Nephron progenitor cell (in vitro differentiated cells): ENCODE measurements at regions not wholly inside any gene's neighbourhood (a gene's known extent, or its start where the extent isn't known, plus 50 kb on each side); places are given as distances from the start of the nearest gene placed in this dataset.

Experiments used
- DNase-seq: peaks from one replicate; pipeline ENCODE4 v3.0.0; 2021
- H3K27ac Mint-ChIP-seq: 2 replicates; pipeline ENCODE4 v1.8.0; 2021; ENCODE audit warnings: mild to moderate bottlenecking, moderate library complexity, mixed read lengths
- H3K27me3 Mint-ChIP-seq: 2 replicates; pipeline ENCODE4 v1.8.0; 2021; ENCODE audit warnings: mild to moderate bottlenecking, low read depth, mixed read lengths; ENCODE audit not compliant: poor library complexity
- H3K36me3 Mint-ChIP-seq: 2 replicates; pipeline ENCODE4 v1.8.0; 2021; ENCODE audit warnings: low read depth, mixed read lengths
- H3K4me1 Mint-ChIP-seq: 2 replicates; pipeline ENCODE4 v1.8.0; 2021; ENCODE audit warnings: mixed read lengths
- H3K4me3 Mint-ChIP-seq: 2 replicates; pipeline ENCODE4 v1.8.0; 2021; ENCODE audit warnings: mild to moderate bottlenecking, moderate library complexity, mixed read lengths
- H3K9me3 Mint-ChIP-seq: 2 replicates; pipeline ENCODE4 v1.8.0; 2021; ENCODE audit warnings: mild to moderate bottlenecking, moderate library complexity, mixed read lengths
- TF ChIP-seq, protein P1 (sequence below): fragments of 200-600 bp; sonication (generic); IDR thresholded peaks from 2 replicates; pipeline ENCODE4 v1.5.0; 2021; ENCODE audit warnings: antibody characterized with exemption

DNA sequence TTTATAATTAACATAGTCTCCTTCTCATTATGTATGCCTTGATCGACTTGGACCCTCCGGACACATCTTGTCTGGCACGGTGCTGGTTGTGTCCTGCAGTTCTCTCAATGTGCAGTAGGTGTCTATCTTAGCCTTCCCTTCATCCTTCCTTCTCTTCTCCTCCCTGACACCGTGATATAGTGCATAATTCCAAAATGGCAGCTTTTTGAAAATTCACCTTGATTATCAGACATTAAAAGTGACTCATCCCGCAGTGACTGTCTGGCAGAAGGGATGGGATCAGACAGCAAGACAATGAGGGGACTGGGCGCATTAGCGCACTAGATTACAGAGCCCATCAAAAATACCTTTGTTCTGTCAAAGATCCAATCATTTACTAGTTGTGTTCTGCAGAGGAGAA, 70.0 kb upstream of the PMFBP1 start:
- no peaks in the 10 kb centered on the region for H3K36me3 Mint-ChIP-seq
- no peaks in the 10 kb centered on the region for H3K4me1 Mint-ChIP-seq
- no peak overlapping the region for H3K4me3 Mint-ChIP-seq
- H3K9me3 Mint-ChIP-seq, result peaks cover 9% of the 10 kb centered on the region
- no peak overlapping the region for H3K27ac Mint-ChIP-seq
- H3K27me3 Mint-ChIP-seq, result peaks cover 5% of the 10 kb centered on the region
- TF ChIP-seq, protein P1, sequence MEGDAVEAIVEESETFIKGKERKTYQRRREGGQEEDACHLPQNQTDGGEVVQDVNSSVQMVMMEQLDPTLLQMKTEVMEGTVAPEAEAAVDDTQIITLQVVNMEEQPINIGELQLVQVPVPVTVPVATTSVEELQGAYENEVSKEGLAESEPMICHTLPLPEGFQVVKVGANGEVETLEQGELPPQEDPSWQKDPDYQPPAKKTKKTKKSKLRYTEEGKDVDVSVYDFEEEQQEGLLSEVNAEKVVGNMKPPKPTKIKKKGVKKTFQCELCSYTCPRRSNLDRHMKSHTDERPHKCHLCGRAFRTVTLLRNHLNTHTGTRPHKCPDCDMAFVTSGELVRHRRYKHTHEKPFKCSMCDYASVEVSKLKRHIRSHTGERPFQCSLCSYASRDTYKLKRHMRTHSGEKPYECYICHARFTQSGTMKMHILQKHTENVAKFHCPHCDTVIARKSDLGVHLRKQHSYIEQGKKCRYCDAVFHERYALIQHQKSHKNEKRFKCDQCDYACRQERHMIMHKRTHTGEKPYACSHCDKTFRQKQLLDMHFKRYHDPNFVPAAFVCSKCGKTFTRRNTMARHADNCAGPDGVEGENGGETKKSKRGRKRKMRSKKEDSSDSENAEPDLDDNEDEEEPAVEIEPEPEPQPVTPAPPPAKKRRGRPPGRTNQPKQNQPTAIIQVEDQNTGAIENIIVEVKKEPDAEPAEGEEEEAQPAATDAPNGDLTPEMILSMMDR, result peak; percentile 82
- DNase-seq, result peak; percentile 29

DNA sequence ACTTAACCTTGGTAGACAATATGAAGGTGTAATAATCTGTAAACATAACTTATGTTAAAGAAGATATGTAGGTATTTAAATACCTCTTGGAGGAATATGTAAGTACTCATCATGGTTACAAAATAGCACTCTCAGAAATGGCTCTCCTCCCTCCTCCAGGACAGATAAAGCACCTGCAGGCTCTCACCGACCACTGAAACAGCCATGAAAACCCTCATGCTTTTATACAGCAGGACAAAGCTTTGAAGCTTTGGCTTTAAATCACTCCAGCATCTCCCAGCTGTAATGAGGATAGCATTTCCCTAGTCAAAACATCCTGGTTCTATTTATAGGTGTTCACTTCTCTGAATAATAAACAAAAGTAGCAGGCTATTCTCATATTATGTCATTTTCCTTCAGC, 69.1 kb upstream of the PMFBP1 start:
- H3K27me3 Mint-ChIP-seq, result peaks cover 5% of the 10 kb centered on the region
- DNase-seq, result no peak
- TF ChIP-seq, protein P1, result no peak
- peaks cover 9% of the 10 kb centered on the region for H3K9me3 Mint-ChIP-seq
- no peak overlapping the region for H3K4me3 Mint-ChIP-seq
- H3K27ac Mint-ChIP-seq, result no peak overlapping the region
- no peaks in the 10 kb centered on the region for H3K4me1 Mint-ChIP-seq
- no peaks in the 10 kb centered on the region for H3K36me3 Mint-ChIP-seq

DNA sequence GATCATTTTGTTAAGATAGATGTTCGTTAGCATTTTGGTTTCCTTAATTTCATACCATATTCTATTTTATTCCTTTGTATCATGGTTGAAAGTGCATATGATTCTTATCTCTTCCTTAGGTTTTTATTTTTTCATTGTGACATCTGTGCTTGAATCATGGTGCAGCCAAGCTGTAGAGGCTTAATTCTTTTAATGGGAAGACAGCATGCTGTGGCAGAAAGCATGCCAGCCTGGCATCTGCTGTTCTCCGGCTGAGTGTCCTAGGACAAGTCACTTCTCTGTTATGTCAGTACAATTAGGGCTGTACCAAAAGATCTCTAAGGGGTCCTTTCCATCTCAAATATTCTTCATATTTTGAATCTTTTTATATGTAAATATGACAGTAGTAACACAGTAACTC, 68.5 kb upstream of the PMFBP1 start:
- TF ChIP-seq, protein P1, result no peak
- Mint-ChIP-seq H3K9me3 (peaks cover 9% of the 10 kb centered on the region), H3K27ac (no peak overlapping the region), H3K4me1 (no peaks in the 10 kb centered on the region), H3K27me3 (peaks cover 5% of the 10 kb centered on the region), H3K4me3 (no peak overlapping the region), H3K36me3 (no peaks in the 10 kb centered on the region)
- DNase-seq, result no peak

DNA sequence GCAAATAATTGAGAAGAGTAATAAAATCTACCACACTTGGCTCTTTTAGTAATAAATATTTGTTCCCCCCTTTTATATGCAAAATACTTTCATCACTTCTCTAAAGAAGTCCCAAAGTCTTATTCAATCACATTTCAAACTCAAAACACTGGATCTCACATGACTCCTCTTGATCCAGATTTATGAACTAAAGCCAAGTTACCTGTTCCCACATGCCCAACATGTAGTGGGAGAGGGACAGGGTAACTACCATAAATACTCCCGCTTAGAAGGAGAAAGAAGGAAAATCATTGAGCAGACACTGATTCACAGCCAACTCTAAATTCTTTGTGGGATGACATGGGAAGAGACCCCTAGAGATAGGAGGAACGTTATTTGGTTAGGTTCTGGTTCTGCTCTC, 64.9 kb upstream of the PMFBP1 start:
- Mint-ChIP-seq H3K9me3 (peaks cover 15% of the 10 kb centered on the region), H3K4me3 (no peak overlapping the region), H3K4me1 (no peaks in the 10 kb centered on the region), H3K36me3 (no peaks in the 10 kb centered on the region), H3K27ac (no peak overlapping the region), H3K27me3 (peaks cover 5% of the 10 kb centered on the region)
- DNase-seq, result no peak
- TF ChIP-seq, protein P1, result no peak

DNA sequence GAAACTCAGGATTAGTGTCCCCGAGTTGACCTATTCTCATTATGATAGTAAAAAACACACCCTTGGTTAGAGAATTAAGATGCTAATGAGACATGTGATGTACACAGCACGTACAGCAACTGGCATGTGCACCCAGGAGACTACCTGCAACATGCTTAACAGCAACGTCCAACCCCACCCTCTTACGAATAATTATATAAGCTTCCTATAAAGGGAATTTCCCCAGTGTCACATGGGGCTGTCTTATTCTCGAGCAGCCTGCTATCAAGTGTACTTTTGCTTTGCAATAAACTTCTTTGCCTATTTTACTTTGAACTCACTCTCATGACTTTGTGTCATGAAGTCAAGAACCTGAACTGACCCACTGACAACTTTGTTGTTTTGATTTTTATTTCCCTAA, 62.4 kb upstream of the PMFBP1 start:
- no peaks in the 10 kb centered on the region for H3K4me1 Mint-ChIP-seq
- no peaks in the 10 kb centered on the region for H3K36me3 Mint-ChIP-seq
- H3K27me3 Mint-ChIP-seq, result peaks cover 5% of the 10 kb centered on the region
- TF ChIP-seq, protein P1, result no peak
- DNase-seq, result no peak
- no peak overlapping the region for H3K27ac Mint-ChIP-seq
- no peak overlapping the region for H3K4me3 Mint-ChIP-seq
- peaks cover 18% of the 10 kb centered on the region for H3K9me3 Mint-ChIP-seq

DNA sequence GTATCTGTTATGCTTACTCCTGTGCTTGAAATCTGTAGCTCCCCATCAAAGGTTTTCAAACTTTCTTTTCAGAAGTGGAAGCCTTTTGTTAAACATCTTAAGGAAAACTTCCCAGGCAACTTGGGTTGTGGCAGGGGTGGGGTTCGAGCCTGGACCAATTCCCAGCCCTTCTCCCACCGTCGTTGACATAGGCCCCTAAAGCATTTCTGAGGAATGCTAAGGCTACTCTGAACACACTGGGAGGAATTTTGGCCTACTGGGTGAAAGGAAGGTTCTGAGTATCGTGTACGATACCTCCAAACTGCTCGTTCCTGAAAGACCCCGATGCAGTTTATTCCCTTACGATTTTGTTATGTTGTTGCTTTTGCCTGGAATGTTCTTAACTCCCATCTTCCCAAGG, 56.1 kb upstream of the PMFBP1 start:
- Mint-ChIP-seq H3K27me3 (peaks cover 9% of the 10 kb centered on the region), H3K9me3 (peaks cover 3% of the 10 kb centered on the region), H3K36me3 (peaks cover 4% of the 10 kb centered on the region), H3K4me1 (peaks cover 19% of the 10 kb centered on the region), H3K27ac (no peak overlapping the region), H3K4me3 (no peak overlapping the region)
- DNase-seq, result no peak
- TF ChIP-seq, protein P1, result no peak
